ENCODE measurements at regions not wholly inside any gene's neighbourhood (a gene's known extent, or its start where the extent isn't known, plus 50 kb on each side); places are given as distances from the start of the nearest gene placed in this dataset.

- no peak overlapping the region for H3K9ac ChIP-seq
- H3K27ac ChIP-seq, result no peak overlapping the region
- no peaks in the 10 kb centered on the region for H3K27me3 ChIP-seq (ENCODE audit: control insufficient read depth, insufficient read depth, low read length)
- no peaks in the 10 kb centered on the region for H3K9me3 ChIP-seq (ENCODE audit: control insufficient read depth, low read length)
- H2AFZ ChIP-seq, result no peak overlapping the region
- TF ChIP-seq, protein P1, sequence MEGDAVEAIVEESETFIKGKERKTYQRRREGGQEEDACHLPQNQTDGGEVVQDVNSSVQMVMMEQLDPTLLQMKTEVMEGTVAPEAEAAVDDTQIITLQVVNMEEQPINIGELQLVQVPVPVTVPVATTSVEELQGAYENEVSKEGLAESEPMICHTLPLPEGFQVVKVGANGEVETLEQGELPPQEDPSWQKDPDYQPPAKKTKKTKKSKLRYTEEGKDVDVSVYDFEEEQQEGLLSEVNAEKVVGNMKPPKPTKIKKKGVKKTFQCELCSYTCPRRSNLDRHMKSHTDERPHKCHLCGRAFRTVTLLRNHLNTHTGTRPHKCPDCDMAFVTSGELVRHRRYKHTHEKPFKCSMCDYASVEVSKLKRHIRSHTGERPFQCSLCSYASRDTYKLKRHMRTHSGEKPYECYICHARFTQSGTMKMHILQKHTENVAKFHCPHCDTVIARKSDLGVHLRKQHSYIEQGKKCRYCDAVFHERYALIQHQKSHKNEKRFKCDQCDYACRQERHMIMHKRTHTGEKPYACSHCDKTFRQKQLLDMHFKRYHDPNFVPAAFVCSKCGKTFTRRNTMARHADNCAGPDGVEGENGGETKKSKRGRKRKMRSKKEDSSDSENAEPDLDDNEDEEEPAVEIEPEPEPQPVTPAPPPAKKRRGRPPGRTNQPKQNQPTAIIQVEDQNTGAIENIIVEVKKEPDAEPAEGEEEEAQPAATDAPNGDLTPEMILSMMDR (IDR thresholded peaks at IDR 0.05), result no peak
- H3K4me2 ChIP-seq (ENCODE audit: low read length), result no peak overlapping the region
- H3K79me2 ChIP-seq, result no peaks in the 10 kb centered on the region
- H3K4me3 ChIP-seq (ENCODE audit: low read depth, low read length), result no peak overlapping the region
- H3K36me3 ChIP-seq (ENCODE audit: control insufficient read depth, insufficient read depth, low read length), result no peaks in the 10 kb centered on the region
- H3K4me1 ChIP-seq, result no peaks in the 10 kb centered on the region
Measured at GRCh38 chr14:95398630-95399547, 79.2 kb upstream of the CLMN start.

DNA sequence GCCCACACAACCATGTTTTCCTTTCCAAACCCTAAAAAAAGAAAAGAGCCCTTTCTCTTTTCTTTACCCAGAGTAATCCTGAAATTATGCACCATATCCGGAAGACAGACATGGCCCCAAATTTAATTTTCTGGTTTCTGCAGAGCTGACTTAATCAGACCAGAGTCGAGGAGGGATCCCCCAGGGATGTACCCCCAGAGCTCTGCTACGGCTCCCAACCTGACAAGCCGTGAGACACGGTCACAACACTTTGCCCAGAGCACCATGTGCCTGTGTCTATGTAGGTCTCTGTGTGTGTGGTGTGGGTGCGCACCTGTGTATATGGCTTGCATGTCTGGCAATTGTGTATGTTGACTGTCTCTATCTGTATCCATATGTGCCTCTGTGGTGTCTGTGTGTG is 77.6 kb upstream of the CLMN start:
- Histone ChIP-seq H3K4me3 (ENCODE audit: low read depth, low read length) (no peak overlapping the region), H3K27me3 (ENCODE audit: control insufficient read depth, insufficient read depth, low read length) (no peaks in the 10 kb centered on the region), H2AFZ (no peak overlapping the region), H3K36me3 (ENCODE audit: control insufficient read depth, insufficient read depth, low read length) (no peaks in the 10 kb centered on the region), H3K4me2 (ENCODE audit: low read length) (no peak overlapping the region), H3K79me2 (no peaks in the 10 kb centered on the region), H3K4me1 (no peaks in the 10 kb centered on the region), H3K9ac (no peak overlapping the region), H3K27ac (no peak overlapping the region), H3K9me3 (ENCODE audit: control insufficient read depth, low read length) (no peaks in the 10 kb centered on the region)
- TF ChIP-seq, protein P1 (IDR thresholded peaks at IDR 0.05), result no peak

DNA sequence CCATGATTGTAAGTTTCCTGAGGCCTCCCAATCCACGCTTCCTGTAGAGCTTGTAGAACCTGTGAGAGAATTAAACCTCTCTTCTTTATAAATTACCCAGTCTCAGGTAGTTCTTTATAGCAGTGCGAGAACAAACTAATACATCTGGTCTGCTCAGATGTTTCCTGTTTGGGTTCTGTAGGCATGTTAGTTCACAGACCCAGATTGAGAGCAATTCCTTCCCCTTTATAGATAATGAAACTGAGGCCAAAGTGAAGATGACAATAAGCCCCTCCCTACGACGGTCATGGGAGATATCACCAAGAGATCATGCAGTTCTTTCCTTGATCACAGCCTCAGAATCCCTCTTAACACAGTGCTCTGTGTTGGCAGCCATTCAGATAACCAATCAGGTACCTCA is 76.5 kb upstream of the CLMN start:
- Histone ChIP-seq H3K9ac (no peak overlapping the region), H3K36me3 (ENCODE audit: control insufficient read depth, insufficient read depth, low read length) (no peaks in the 10 kb centered on the region), H3K4me2 (ENCODE audit: low read length) (no peak overlapping the region), H2AFZ (no peak overlapping the region), H3K4me1 (no peaks in the 10 kb centered on the region), H3K9me3 (ENCODE audit: control insufficient read depth, low read length) (no peaks in the 10 kb centered on the region), H3K27ac (no peak overlapping the region), H3K27me3 (ENCODE audit: control insufficient read depth, insufficient read depth, low read length) (no peaks in the 10 kb centered on the region), H3K79me2 (no peaks in the 10 kb centered on the region), H3K4me3 (ENCODE audit: low read depth, low read length) (no peak overlapping the region)
- TF ChIP-seq, protein P1 (IDR thresholded peaks at IDR 0.05), result no peak

GRCh38 chr14:95395098-95395737 is 75.5 kb upstream of the CLMN start:
- Histone ChIP-seq H3K4me1 (no peaks in the 10 kb centered on the region), H3K36me3 (ENCODE audit: control insufficient read depth, insufficient read depth, low read length) (no peaks in the 10 kb centered on the region), H3K4me3 (ENCODE audit: low read depth, low read length) (no peak overlapping the region), H3K9me3 (ENCODE audit: control insufficient read depth, low read length) (no peaks in the 10 kb centered on the region), H3K27ac (no peak overlapping the region), H3K4me2 (ENCODE audit: low read length) (no peak overlapping the region), H2AFZ (no peak overlapping the region), H3K79me2 (no peaks in the 10 kb centered on the region), H3K9ac (no peak overlapping the region), H3K27me3 (ENCODE audit: control insufficient read depth, insufficient read depth, low read length) (no peaks in the 10 kb centered on the region)
- TF ChIP-seq, protein P1 (IDR thresholded peaks at IDR 0.05), result no peak
